DOHH2 (cell line): ENCODE measurements at regions not wholly inside any gene's neighbourhood (a gene's known extent, or its start where the extent isn't known, plus 50 kb on each side); places are given as distances from the start of the nearest gene placed in this dataset.

Source experiments
- EZH2phosphoT487 ChIP-seq: fragments of 200-600 bp; sonication (generic); IDR thresholded peaks from 2 replicates; pipeline ENCODE4 v1.6.1; 2017; ENCODE audit warnings: borderline replicate concordance, mild to moderate bottlenecking, antibody characterized with exemption, low read length, moderate library complexity, mixed read lengths
- TF ChIP-seq, protein P1 (sequence below): fragments of 200-600 bp; sonication (generic); IDR thresholded peaks from one replicate; pipeline ENCODE4 v1.5.1; 2014; ENCODE audit warnings: antibody characterized with exemption, mild to moderate bottlenecking, low read depth, low read length; ENCODE audit not compliant: poor library complexity, severe bottlenecking

GRCh38 chr9:135020481-135021392, 66.7 kb upstream of the OLFM1 start:
- TF ChIP-seq, protein P1, sequence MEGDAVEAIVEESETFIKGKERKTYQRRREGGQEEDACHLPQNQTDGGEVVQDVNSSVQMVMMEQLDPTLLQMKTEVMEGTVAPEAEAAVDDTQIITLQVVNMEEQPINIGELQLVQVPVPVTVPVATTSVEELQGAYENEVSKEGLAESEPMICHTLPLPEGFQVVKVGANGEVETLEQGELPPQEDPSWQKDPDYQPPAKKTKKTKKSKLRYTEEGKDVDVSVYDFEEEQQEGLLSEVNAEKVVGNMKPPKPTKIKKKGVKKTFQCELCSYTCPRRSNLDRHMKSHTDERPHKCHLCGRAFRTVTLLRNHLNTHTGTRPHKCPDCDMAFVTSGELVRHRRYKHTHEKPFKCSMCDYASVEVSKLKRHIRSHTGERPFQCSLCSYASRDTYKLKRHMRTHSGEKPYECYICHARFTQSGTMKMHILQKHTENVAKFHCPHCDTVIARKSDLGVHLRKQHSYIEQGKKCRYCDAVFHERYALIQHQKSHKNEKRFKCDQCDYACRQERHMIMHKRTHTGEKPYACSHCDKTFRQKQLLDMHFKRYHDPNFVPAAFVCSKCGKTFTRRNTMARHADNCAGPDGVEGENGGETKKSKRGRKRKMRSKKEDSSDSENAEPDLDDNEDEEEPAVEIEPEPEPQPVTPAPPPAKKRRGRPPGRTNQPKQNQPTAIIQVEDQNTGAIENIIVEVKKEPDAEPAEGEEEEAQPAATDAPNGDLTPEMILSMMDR, result no peak
- TF ChIP-seq EZH2phosphoT487, result no peak
